Immature natural killer cell (primary cell): ENCODE measurements at regions not wholly inside any gene's neighbourhood (a gene's known extent, or its start where the extent isn't known, plus 50 kb on each side); places are given as distances from the start of the nearest gene placed in this dataset.
"Not testable (repeated sequence)": the region's sequence is repeated elsewhere in the genome, so short reads cannot be mapped to it uniquely, and the experiment has no call there.

ENCODE experiments used
- DNase-seq, 3 donors: peaks; one replicate each; pipeline ENCODE4 v3.0.0; 2022; ENCODE audit warnings: mixed read lengths in 1 of 3
- H3K27ac Mint-ChIP-seq, 6 donors: one replicate each; pipeline ENCODE4 v1.8.0; 2020; ENCODE audit warnings: mixed read lengths in 6 of 6, mild to moderate bottlenecking in 5 of 6, inconsistent platforms in 4 of 6, moderate library complexity in 3 of 6
- H3K27me3 Mint-ChIP-seq, 3 donors: one replicate each; pipeline ENCODE4 v1.8.0; 2020 to 2021; ENCODE audit warnings: low read depth in 3 of 3, mild to moderate bottlenecking in 3 of 3, mixed read lengths in 3 of 3, moderate library complexity in 3 of 3, inconsistent platforms in 1 of 3
- H3K36me3 Mint-ChIP-seq, 3 donors: one replicate each; pipeline ENCODE4 v1.8.0; 2020; ENCODE audit warnings: mixed read lengths in 3 of 3, inconsistent platforms in 2 of 3, mild to moderate bottlenecking in 2 of 3
- H3K4me1 Mint-ChIP-seq, 2 donors: one replicate each; pipeline ENCODE4 v1.8.0; 2020; ENCODE audit warnings: inconsistent platforms in 2 of 2, mild to moderate bottlenecking in 2 of 2, mixed read lengths in 2 of 2, moderate library complexity in 1 of 2
- H3K4me3 Mint-ChIP-seq, 5 donors: one replicate each; pipeline ENCODE4 v1.8.0; 2020; ENCODE audit warnings: mild to moderate bottlenecking in 5 of 5, mixed read lengths in 5 of 5, inconsistent platforms in 3 of 5, moderate library complexity in 3 of 5
- H3K9me3 Mint-ChIP-seq, 6 donors: one replicate each; pipeline ENCODE4 v1.8.0; 2020; ENCODE audit warnings: mild to moderate bottlenecking in 6 of 6, mixed read lengths in 6 of 6, inconsistent platforms in 4 of 6, moderate library complexity in 3 of 6

GRCh38 chrX:13430136-13430827 lies 110.4 kb upstream of the ATXN3L start:
- Mint-ChIP-seq H3K4me1 (peaks cover 13 to 18% of the 10 kb centered on the region in 2 donors), H3K4me3 (no peak overlapping the region), H3K27me3 (peaks cover 0 to 4% (median 1%) of the 10 kb centered on the region in 3 donors), H3K9me3 (no peaks in the 10 kb centered on the region), H3K27ac (peak overlapping the region in 1 of 6 donors; percentile 13), H3K36me3 (no peaks in the 10 kb centered on the region)
- no peak for DNase-seq

GRCh38 chrX:13428053-13428786 lies 108.4 kb upstream of the ATXN3L start:
- H3K4me1 Mint-ChIP-seq: peaks cover 13 to 18% of the 10 kb centered on the region in 2 donors
- DNase-seq: peak in 2 of 3 donors; percentile 9 to 14
- H3K4me3 Mint-ChIP-seq: peak overlapping the region in 3 of 5 donors; percentile 41 to 53 (median 48)
- no peaks in the 10 kb centered on the region for H3K9me3 Mint-ChIP-seq
- H3K36me3 Mint-ChIP-seq: no peaks in the 10 kb centered on the region
- H3K27ac Mint-ChIP-seq: peak overlapping the region in 5 of 6 donors; percentile 2 to 84 (median 71)
- peaks cover 0 to 4% (median 1%) of the 10 kb centered on the region in 3 donors for H3K27me3 Mint-ChIP-seq

GRCh38 chrX:13427441-13428052 lies 107.7 kb upstream of the ATXN3L start:
- Mint-ChIP-seq H3K27me3 (peaks cover 0 to 4% (median 1%) of the 10 kb centered on the region in 3 donors), H3K27ac (peak overlapping the region in 2 of 6 donors; percentile 2 to 18)

GRCh38 chrX:13420545-13421183 lies 100.8 kb upstream of the ATXN3L start:
- no peaks in the 10 kb centered on the region for H3K9me3 Mint-ChIP-seq
- H3K27me3 Mint-ChIP-seq: peaks cover 0 to 7% (median 4%) of the 10 kb centered on the region in 3 donors
- H3K4me1 Mint-ChIP-seq: peaks cover 0 to 5% of the 10 kb centered on the region in 2 donors
- H3K4me3 Mint-ChIP-seq: no peak overlapping the region
- no peak for DNase-seq
- H3K36me3 Mint-ChIP-seq: no peaks in the 10 kb centered on the region
- H3K27ac Mint-ChIP-seq: no peak overlapping the region

More at GRCh38 chrX:13427441-13428052, 107.7 kb upstream of the ATXN3L start:
- Mint-ChIP-seq H3K4me1 (peaks cover 13 to 18% of the 10 kb centered on the region in 2 donors), H3K4me3 (peak overlapping the region in 1 of 5 donors; percentile 22), H3K36me3 (no peaks in the 10 kb centered on the region), H3K9me3 (no peaks in the 10 kb centered on the region)
- no peak for DNase-seq

- Mint-ChIP-seq H3K9me3 (no peaks in the 10 kb centered on the region), H3K27me3 (peaks cover 0 to 7% (median 3%) of the 10 kb centered on the region in 3 donors), H3K36me3 (no peaks in the 10 kb centered on the region), H3K4me1 (peaks cover 0 to 5% of the 10 kb centered on the region in 2 donors), H3K4me3 (no peak overlapping the region), H3K27ac (no peak overlapping the region)
- no peak for DNase-seq
These were observed 100.1 kb upstream of the ATXN3L start for GRCh38 chrX:13419918-13420317.

- no peak overlapping the region for H3K27ac Mint-ChIP-seq
- no peaks in the 10 kb centered on the region for H3K9me3 Mint-ChIP-seq
- H3K4me1 Mint-ChIP-seq: peaks cover 0 to 5% of the 10 kb centered on the region in 2 donors
- H3K36me3 Mint-ChIP-seq: no peaks in the 10 kb centered on the region
- no peak overlapping the region for H3K4me3 Mint-ChIP-seq
- DNase-seq: no peak
- peaks cover 0 to 7% (median 4%) of the 10 kb centered on the region in 3 donors for H3K27me3 Mint-ChIP-seq
These were observed 99.4 kb upstream of the ATXN3L start for GRCh38 chrX:13419276-13419675.

- no peak overlapping the region for H3K4me3 Mint-ChIP-seq
- no peaks in the 10 kb centered on the region for H3K9me3 Mint-ChIP-seq
- no peaks in the 10 kb centered on the region for H3K36me3 Mint-ChIP-seq
These were observed 98.6 kb upstream of the ATXN3L start for GRCh38 chrX:13418126-13419097.

GRCh38 chrX:13415509-13415908 lies 95.7 kb upstream of the ATXN3L start:
- Mint-ChIP-seq H3K4me3 (no peak overlapping the region), H3K27ac (no peak overlapping the region), H3K36me3 (no peaks in the 10 kb centered on the region), H3K27me3 (peaks cover 0 to 12% (median 4%) of the 10 kb centered on the region in 3 donors), H3K9me3 (no peaks in the 10 kb centered on the region), H3K4me1 (no peaks in the 10 kb centered on the region)
- no peak for DNase-seq

More at GRCh38 chrX:13418126-13419097, 98.6 kb upstream of the ATXN3L start:
- H3K27me3 Mint-ChIP-seq: peaks cover 0 to 7% (median 4%) of the 10 kb centered on the region in 3 donors
- no peak for DNase-seq
- no peak overlapping the region for H3K27ac Mint-ChIP-seq
- peaks cover 0 to 5% of the 10 kb centered on the region in 2 donors for H3K4me1 Mint-ChIP-seq

- Mint-ChIP-seq H3K27ac (peak overlapping the region in 1 of 6 donors; percentile 15), H3K9me3 (no peaks in the 10 kb centered on the region), H3K27me3 (peaks cover 0 to 11% (median 4%) of the 10 kb centered on the region in 3 donors), H3K36me3 (no peaks in the 10 kb centered on the region), H3K4me3 (no peak overlapping the region), H3K4me1 (no peaks in the 10 kb centered on the region)
- no peak for DNase-seq
These were observed 94.3 kb upstream of the ATXN3L start for GRCh38 chrX:13414006-13414647.

- no peak overlapping the region for H3K27ac Mint-ChIP-seq
- no peak for DNase-seq
- H3K36me3 Mint-ChIP-seq: no peaks in the 10 kb centered on the region
- no peaks in the 10 kb centered on the region for H3K9me3 Mint-ChIP-seq
- no peak overlapping the region for H3K4me3 Mint-ChIP-seq
- H3K27me3 Mint-ChIP-seq: peaks cover 0 to 10% (median 4%) of the 10 kb centered on the region in 3 donors
- H3K4me1 Mint-ChIP-seq: no peaks in the 10 kb centered on the region
These were observed 92.4 kb upstream of the ATXN3L start for GRCh38 chrX:13412208-13412600.

GRCh38 chrX:13411496-13412207 lies 91.8 kb upstream of the ATXN3L start:
- Mint-ChIP-seq H3K27me3 (peaks cover 0 to 12% (median 6%) of the 10 kb centered on the region in 3 donors), H3K27ac (peak overlapping the region in 1 of 6 donors; percentile 20), H3K4me3 (no peak overlapping the region), H3K4me1 (no peaks in the 10 kb centered on the region), H3K9me3 (peaks cover 0 to 2% (median 0%) of the 10 kb centered on the region in 6 donors), H3K36me3 (peaks cover 0 to 4% (median 0%) of the 10 kb centered on the region in 3 donors)
- no peak for DNase-seq

- not testable (repeated sequence) for H3K9me3 Mint-ChIP-seq, H3K36me3 Mint-ChIP-seq, DNase-seq, H3K4me1 Mint-ChIP-seq, H3K27ac Mint-ChIP-seq, H3K4me3 Mint-ChIP-seq
- H3K27me3 Mint-ChIP-seq: peaks cover 2 to 14% (median 12%) of the 10 kb centered on the region in 3 donors
These were observed 88.7 kb upstream of the ATXN3L start for GRCh38 chrX:13408599-13408998.
